Nephron progenitor cell (in vitro differentiated cells): ENCODE measurements at regions not wholly inside any gene's neighbourhood (a gene's known extent, or its start where the extent isn't known, plus 50 kb on each side); places are given as distances from the start of the nearest gene placed in this dataset.
"Not testable (repeated sequence)": the region's sequence is repeated elsewhere in the genome, so short reads cannot be mapped to it uniquely, and the experiment has no call there.

Experiments used
- DNase-seq: peaks from one replicate; pipeline ENCODE4 v3.0.0; 2021
- H3K27ac Mint-ChIP-seq: 2 replicates; pipeline ENCODE4 v1.8.0; 2021; ENCODE audit warnings: mild to moderate bottlenecking, moderate library complexity, mixed read lengths
- H3K27me3 Mint-ChIP-seq: 2 replicates; pipeline ENCODE4 v1.8.0; 2021; ENCODE audit warnings: mild to moderate bottlenecking, low read depth, mixed read lengths; ENCODE audit not compliant: poor library complexity
- H3K36me3 Mint-ChIP-seq: 2 replicates; pipeline ENCODE4 v1.8.0; 2021; ENCODE audit warnings: low read depth, mixed read lengths
- H3K4me1 Mint-ChIP-seq: 2 replicates; pipeline ENCODE4 v1.8.0; 2021; ENCODE audit warnings: mixed read lengths
- H3K4me3 Mint-ChIP-seq: 2 replicates; pipeline ENCODE4 v1.8.0; 2021; ENCODE audit warnings: mild to moderate bottlenecking, moderate library complexity, mixed read lengths
- H3K9me3 Mint-ChIP-seq: 2 replicates; pipeline ENCODE4 v1.8.0; 2021; ENCODE audit warnings: mild to moderate bottlenecking, moderate library complexity, mixed read lengths
- CTCF ChIP-seq: fragments of 200-600 bp; sonication (generic); IDR thresholded peaks from 2 replicates; pipeline ENCODE4 v1.5.0; 2021; ENCODE audit warnings: antibody characterized with exemption

GRCh38 chr2:234793212-234793785, 158.5 kb upstream of the SH3BP4 start:
- Mint-ChIP-seq H3K36me3 (no peaks in the 10 kb centered on the region), H3K4me3 (peak overlapping the region; percentile 16), H3K27me3 (peaks cover 11% of the 10 kb centered on the region), H3K27ac (peak overlapping the region; percentile 44), H3K9me3 (no peaks in the 10 kb centered on the region), H3K4me1 (peaks cover 84% of the 10 kb centered on the region)
- DNase-seq = no peak
- no peak for TF ChIP-seq CTCF

DNA sequence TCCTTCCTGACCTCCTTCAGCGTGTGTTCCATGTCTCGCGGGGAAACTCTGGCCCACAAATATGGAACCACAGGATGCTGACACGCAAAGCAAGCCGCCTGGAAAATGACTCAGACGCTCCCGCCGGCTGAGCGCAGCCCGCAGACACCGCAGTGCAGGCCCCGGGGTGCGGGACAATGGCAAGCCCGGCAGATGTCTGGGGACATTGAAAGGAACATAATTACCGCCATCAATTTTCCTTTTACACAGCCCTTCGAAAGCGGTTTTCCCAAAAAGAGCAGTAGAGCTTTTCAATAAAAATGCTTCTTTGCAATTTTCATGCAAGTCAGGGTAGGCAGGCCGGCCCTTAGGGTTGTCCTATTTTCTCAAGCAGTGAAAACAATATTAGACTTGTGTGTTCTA, 159.2 kb upstream of the SH3BP4 start:
- no peak for TF ChIP-seq CTCF
- Mint-ChIP-seq H3K27me3 (peaks cover 10% of the 10 kb centered on the region), H3K9me3 (no peaks in the 10 kb centered on the region), H3K4me3 (no peak overlapping the region), H3K4me1 (peaks cover 78% of the 10 kb centered on the region), H3K36me3 (no peaks in the 10 kb centered on the region), H3K27ac (peak overlapping the region; percentile 8)
- DNase-seq = peak; percentile 23

- peak overlapping the region; percentile 13 for H3K27ac Mint-ChIP-seq
- not testable (repeated sequence) for H3K27me3 Mint-ChIP-seq
- peaks cover 72% of the 10 kb centered on the region for H3K4me1 Mint-ChIP-seq
Observed at GRCh38 chr2:234792096-234792495, 159.7 kb upstream of the SH3BP4 start.

GRCh38 chr2:234790380-234790779, 161.4 kb upstream of the SH3BP4 start:
- Mint-ChIP-seq H3K36me3 (no peaks in the 10 kb centered on the region), H3K27me3 (peaks cover 10% of the 10 kb centered on the region), H3K4me1 (peaks cover 60% of the 10 kb centered on the region), H3K4me3 (no peak overlapping the region), H3K9me3 (peaks cover 3% of the 10 kb centered on the region), H3K27ac (no peak overlapping the region)
- TF ChIP-seq CTCF = no peak
- no peak for DNase-seq

More at GRCh38 chr2:234792096-234792495, 159.7 kb upstream of the SH3BP4 start:
- H3K9me3 Mint-ChIP-seq, H3K36me3 Mint-ChIP-seq, DNase-seq: not testable (repeated sequence)
- H3K4me3 Mint-ChIP-seq = peak overlapping the region; percentile 0

DNA sequence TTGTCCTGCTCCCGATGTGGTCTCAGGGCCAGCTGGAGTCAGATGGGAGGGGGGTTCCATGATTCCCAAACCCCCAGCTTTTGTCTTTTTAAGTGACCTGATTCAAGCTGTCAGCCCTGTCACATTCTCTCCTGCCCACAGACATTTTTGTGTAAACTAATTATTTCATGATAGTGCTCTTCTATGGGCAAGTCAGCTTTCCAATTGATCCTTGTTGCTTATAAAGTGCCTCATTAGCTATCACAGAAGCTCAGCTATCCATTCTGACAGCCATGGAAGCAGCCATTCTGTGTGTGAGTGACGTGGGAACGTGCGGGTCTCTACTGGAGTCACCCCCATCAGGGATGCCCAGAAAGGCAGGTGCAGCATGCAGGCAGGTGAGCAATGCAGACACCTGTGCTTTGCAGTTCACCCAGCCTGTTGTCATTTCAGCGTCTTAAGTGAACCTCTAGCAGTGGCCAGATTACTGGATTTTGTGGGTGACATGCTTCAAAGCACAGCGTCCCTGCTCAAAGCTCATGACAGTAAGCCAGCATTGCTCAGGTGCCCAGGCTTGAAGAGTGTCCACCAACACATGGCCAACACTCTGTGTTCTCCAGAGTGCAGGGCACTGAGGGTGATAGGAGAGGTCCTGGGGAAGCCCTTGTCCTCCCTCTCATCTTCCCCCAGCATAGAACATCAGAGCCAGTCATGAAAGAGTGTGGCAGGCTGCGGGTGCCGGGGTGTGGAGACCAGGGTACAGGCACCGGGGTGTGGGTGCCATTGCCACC, 162.1 kb upstream of the SH3BP4 start:
- no peak overlapping the region for H3K4me3 Mint-ChIP-seq
- peaks cover 3% of the 10 kb centered on the region for H3K9me3 Mint-ChIP-seq
- no peak overlapping the region for H3K27ac Mint-ChIP-seq
- peaks cover 53% of the 10 kb centered on the region for H3K4me1 Mint-ChIP-seq
- TF ChIP-seq CTCF = no peak
- no peaks in the 10 kb centered on the region for H3K36me3 Mint-ChIP-seq
- DNase-seq = no peak
- peaks cover 10% of the 10 kb centered on the region for H3K27me3 Mint-ChIP-seq

GRCh38 chr2:234788841-234789240, 163.0 kb upstream of the SH3BP4 start:
- peaks cover 6% of the 10 kb centered on the region for H3K36me3 Mint-ChIP-seq
- TF ChIP-seq CTCF = no peak
- H3K4me1 Mint-ChIP-seq = peaks cover 50% of the 10 kb centered on the region
- peaks cover 10% of the 10 kb centered on the region for H3K27me3 Mint-ChIP-seq
- DNase-seq = no peak
- peaks cover 9% of the 10 kb centered on the region for H3K9me3 Mint-ChIP-seq
- no peak overlapping the region for H3K4me3 Mint-ChIP-seq
- no peak overlapping the region for H3K27ac Mint-ChIP-seq
